ENCODE measurements at regions not wholly inside any gene's neighbourhood (a gene's known extent, or its start where the extent isn't known, plus 50 kb on each side); places are given as distances from the start of the nearest gene placed in this dataset.

GRCh38 chr11:58782066-58782465, 50.3 kb upstream of the GLYAT start:
- Mint-ChIP-seq H3K4me3 (no peak overlapping the region), H3K36me3 (no peaks in the 10 kb centered on the region), H3K27me3 (ENCODE audit: low read depth) (no peaks in the 10 kb centered on the region), H3K9me3 (peaks cover 83% of the 10 kb centered on the region), H3K4me1 (no peaks in the 10 kb centered on the region), H3K27ac (no peak overlapping the region)
- no peak for TF ChIP-seq CTCF (IDR thresholded peaks at IDR 0.05; ENCODE audit: unreplicated experiment)
- no peak for DNase-seq (ENCODE audit: low spot score in 2 of 2, unreplicated experiment in 2 of 2)
